Endothelial cell of umbilical vein (primary cell): ENCODE measurements at regions not wholly inside any gene's neighbourhood (a gene's known extent, or its start where the extent isn't known, plus 50 kb on each side); places are given as distances from the start of the nearest gene placed in this dataset.

ENCODE experiments used
- CTCF ChIP-seq, 2 donors: IDR thresholded peaks; 1 replicate in 1 of 2; 2 replicates in 1 of 2; pipeline ENCODE4 v1.5.1; 2011; ENCODE audit warnings: low read length in 2 of 2, mild to moderate bottlenecking in 2 of 2, moderate library complexity in 2 of 2, control low read depth in 1 of 2, inconsistent platforms in 1 of 2, low read depth in 1 of 2; ENCODE audit not compliant: insufficient read depth in 1 of 2; ENCODE audit errors: extremely low read depth in 1 of 2
- POLR2AphosphoS5 ChIP-seq: IDR thresholded peaks from 2 replicates; pipeline ENCODE4 v1.6.1; 2012; ENCODE audit warnings: low read depth, mild to moderate bottlenecking, control low read depth, low read length, moderate library complexity; ENCODE audit not compliant: insufficient read depth

DNA sequence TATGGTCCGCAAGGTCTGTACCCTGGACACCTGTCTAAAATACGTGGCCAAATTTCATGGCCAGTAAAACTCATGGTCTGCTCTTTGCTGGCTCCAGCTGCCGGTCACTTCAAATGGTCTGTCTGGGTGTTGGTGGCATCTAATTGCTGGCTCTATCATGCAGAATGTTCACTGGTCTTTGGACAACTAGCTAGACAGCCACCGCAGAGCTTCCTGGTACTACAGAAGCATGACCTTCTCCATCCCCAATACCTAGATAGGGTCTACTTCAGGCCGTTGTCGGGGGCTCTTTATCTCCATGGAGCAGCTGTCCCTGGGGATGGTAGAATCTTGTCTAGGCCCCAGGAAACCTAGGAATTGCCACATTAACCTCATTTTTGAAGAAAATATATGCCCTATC lies 88.4 kb upstream of the RMDN2 start:
- TF ChIP-seq POLR2AphosphoS5 = no peak
- no peak for TF ChIP-seq CTCF (IDR thresholded peaks at IDR 0.05; ENCODE audit: extremely low read depth in 1 of 2, insufficient read depth in 1 of 2, low read depth in 1 of 2, low read length in 2 of 2)
